ENCODE measurements at regions not wholly inside any gene's neighbourhood (a gene's known extent, or its start where the extent isn't known, plus 50 kb on each side); places are given as distances from the start of the nearest gene placed in this dataset.

- TF ChIP-seq CTCF (optimal IDR thresholded peaks at IDR 0.05 in 1 of 3, IDR thresholded peaks at IDR 0.05 in 1 of 3, conservative IDR thresholded peaks at IDR 0.05 in 1 of 3; ENCODE audit: extremely low read depth in 1 of 3, insufficient read depth in 2 of 3, low read length in 3 of 3) (no peak), EZH2 (IDR thresholded peaks at IDR 0.05; ENCODE audit: low read length) (no peak)
Observed at GRCh38 chr10:10477844-10478243, 539.8 kb upstream of the CELF2 start.
